ENCODE measurements at regions not wholly inside any gene's neighbourhood (a gene's known extent, or its start where the extent isn't known, plus 50 kb on each side); places are given as distances from the start of the nearest gene placed in this dataset.

GRCh38 chr18:75815767-75816166 lies 388.3 kb upstream of the SMIM21 start:
- H3K36me3 ChIP-seq (ENCODE audit: insufficient read depth): no peaks in the 10 kb centered on the region
- Mint-ChIP-seq H3K36me3 (ENCODE audit: low read depth) (no peaks in the 10 kb centered on the region), H3K4me1 (peaks cover 2% of the 10 kb centered on the region; the same call in 1 of the 3 replicates), H3K27me3 (ENCODE audit: insufficient read depth, low read depth, poor library complexity) (peaks cover 2% of the 10 kb centered on the region), H3K4me3 (no peak overlapping the region), H3K9me3 (peaks cover 2% of the 10 kb centered on the region; the same call in 1 of the 3 replicates), H3K27ac (no peak overlapping the region)
- no peak overlapping the region for H3K27ac ChIP-seq (ENCODE audit: low read depth)
- no peaks in the 10 kb centered on the region for H3F3A ChIP-seq (replicated peaks; ENCODE audit: low read depth)
- H3K4me2 ChIP-seq: no peak overlapping the region
- H3K79me2 ChIP-seq (replicated peaks; ENCODE audit: insufficient read depth): no peaks in the 10 kb centered on the region
- H3K4me1 ChIP-seq (ENCODE audit: insufficient read depth): no peaks in the 10 kb centered on the region; the same call in 1 of the 2 replicates
- H3K27me3 ChIP-seq (ENCODE audit: insufficient read depth): no peaks in the 10 kb centered on the region
- no peaks in the 10 kb centered on the region for H4K20me1 ChIP-seq (replicated peaks; ENCODE audit: insufficient read depth)
- no peak overlapping the region for H2AFZ ChIP-seq
- no peak for TF ChIP-seq JUNB (IDR thresholded peaks at IDR 0.05; ENCODE audit: unreplicated experiment)
- TF ChIP-seq CREB1 (CRISPR knock-in tag; IDR thresholded peaks at IDR 0.05; ENCODE audit: low read depth): no peak
- no peak for TF ChIP-seq ZNF331 (CRISPR knock-in tag; IDR thresholded peaks at IDR 0.05; ENCODE audit: low read depth)
- no peak for TF ChIP-seq REST (IDR thresholded peaks at IDR 0.05; ENCODE audit: unreplicated experiment)
- no peak for TF ChIP-seq ZNF114 (CRISPR knock-in tag; IDR thresholded peaks at IDR 0.05)
- TF ChIP-seq POLR2AphosphoS5 (IDR thresholded peaks at IDR 0.05; ENCODE audit: low read depth): no peak
- no peak for TF ChIP-seq CTCF (conservative IDR thresholded peaks at IDR 0.05; ENCODE audit: low read depth in 2 of 2)
- no peak for TF ChIP-seq ETS1 (IDR thresholded peaks at IDR 0.05)
- TF ChIP-seq, protein P1, sequence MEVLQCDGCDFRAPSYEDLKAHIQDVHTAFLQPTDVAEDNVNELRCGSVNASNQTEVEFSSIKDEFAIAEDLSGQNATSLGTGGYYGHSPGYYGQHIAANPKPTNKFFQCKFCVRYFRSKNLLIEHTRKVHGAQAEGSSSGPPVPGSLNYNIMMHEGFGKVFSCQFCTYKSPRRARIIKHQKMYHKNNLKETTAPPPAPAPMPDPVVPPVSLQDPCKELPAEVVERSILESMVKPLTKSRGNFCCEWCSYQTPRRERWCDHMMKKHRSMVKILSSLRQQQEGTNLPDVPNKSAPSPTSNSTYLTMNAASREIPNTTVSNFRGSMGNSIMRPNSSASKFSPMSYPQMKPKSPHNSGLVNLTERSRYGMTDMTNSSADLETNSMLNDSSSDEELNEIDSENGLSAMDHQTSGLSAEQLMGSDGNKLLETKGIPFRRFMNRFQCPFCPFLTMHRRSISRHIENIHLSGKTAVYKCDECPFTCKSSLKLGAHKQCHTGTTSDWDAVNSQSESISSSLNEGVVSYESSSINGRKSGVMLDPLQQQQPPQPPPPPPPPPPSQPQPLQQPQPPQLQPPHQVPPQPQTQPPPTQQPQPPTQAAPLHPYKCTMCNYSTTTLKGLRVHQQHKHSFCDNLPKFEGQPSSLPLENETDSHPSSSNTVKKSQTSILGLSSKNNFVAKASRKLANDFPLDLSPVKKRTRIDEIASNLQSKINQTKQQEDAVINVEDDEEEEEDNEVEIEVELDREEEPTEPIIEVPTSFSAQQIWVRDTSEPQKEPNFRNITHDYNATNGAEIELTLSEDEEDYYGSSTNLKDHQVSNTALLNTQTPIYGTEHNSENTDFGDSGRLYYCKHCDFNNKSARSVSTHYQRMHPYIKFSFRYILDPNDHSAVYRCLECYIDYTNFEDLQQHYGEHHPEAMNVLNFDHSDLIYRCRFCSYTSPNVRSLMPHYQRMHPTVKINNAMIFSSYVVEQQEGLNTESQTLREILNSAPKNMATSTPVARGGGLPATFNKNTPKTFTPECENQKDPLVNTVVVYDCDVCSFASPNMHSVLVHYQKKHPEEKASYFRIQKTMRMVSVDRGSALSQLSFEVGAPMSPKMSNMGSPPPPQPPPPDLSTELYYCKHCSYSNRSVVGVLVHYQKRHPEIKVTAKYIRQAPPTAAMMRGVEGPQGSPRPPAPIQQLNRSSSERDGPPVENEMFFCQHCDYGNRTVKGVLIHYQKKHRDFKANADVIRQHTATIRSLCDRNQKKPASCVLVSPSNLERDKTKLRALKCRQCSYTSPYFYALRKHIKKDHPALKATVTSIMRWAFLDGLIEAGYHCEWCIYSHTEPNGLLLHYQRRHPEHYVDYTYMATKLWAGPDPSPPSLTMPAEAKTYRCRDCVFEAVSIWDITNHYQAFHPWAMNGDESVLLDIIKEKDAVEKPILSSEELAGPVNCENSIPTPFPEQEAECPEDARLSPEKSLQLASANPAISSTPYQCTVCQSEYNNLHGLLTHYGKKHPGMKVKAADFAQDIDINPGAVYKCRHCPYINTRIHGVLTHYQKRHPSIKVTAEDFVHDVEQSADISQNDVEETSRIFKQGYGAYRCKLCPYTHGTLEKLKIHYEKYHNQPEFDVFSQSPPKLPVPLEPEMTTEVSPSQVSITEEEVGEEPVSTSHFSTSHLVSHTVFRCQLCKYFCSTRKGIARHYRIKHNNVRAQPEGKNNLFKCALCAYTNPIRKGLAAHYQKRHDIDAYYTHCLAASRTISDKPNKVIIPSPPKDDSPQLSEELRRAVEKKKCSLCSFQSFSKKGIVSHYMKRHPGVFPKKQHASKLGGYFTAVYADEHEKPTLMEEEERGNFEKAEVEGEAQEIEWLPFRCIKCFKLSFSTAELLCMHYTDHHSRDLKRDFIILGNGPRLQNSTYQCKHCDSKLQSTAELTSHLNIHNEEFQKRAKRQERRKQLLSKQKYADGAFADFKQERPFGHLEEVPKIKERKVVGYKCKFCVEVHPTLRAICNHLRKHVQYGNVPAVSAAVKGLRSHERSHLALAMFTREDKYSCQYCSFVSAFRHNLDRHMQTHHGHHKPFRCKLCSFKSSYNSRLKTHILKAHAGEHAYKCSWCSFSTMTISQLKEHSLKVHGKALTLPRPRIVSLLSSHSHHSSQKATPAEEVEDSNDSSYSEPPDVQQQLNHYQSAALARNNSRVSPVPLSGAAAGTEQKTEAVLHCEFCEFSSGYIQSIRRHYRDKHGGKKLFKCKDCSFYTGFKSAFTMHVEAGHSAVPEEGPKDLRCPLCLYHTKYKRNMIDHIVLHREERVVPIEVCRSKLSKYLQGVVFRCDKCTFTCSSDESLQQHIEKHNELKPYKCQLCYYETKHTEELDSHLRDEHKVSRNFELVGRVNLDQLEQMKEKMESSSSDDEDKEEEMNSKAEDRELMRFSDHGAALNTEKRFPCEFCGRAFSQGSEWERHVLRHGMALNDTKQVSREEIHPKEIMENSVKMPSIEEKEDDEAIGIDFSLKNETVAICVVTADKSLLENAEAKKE (CRISPR knock-in tag; IDR thresholded peaks at IDR 0.05): no peak
- no peak for TF ChIP-seq STAT1 (IDR thresholded peaks at IDR 0.05; ENCODE audit: unreplicated experiment)
- TF ChIP-seq EZH2phosphoT487 (IDR thresholded peaks at IDR 0.05; ENCODE audit: unreplicated experiment): no peak
- TF ChIP-seq EZH2 (IDR thresholded peaks at IDR 0.05; ENCODE audit: low read depth, unreplicated experiment): no peak
- no peak for TF ChIP-seq NANOG (IDR thresholded peaks at IDR 0.05; ENCODE audit: borderline replicate concordance)
- H3K4me3 ChIP-seq: no peak overlapping the region
- ATAC-seq: no peak
- DNase-seq (ENCODE audit: low spot score): no peak
- peaks cover 10% of the 10 kb centered on the region; the same call in 1 of the 2 replicates for H3K9me2 ChIP-seq (ENCODE audit: insufficient read depth)

All from GM23338 (cell line).